Fibroblast of lung (primary cell): ENCODE measurements at regions not wholly inside any gene's neighbourhood (a gene's known extent, or its start where the extent isn't known, plus 50 kb on each side); places are given as distances from the start of the nearest gene placed in this dataset.
"Not testable (repeated sequence)": the region's sequence is repeated elsewhere in the genome, so short reads cannot be mapped to it uniquely, and the experiment has no call there.

Experiments
- DNase-seq, 2 donors: peaks; one replicate each; pipeline versions ENCODE4 v3.0.0 to v3.0.0-alpha.2; 2010; ENCODE audit warnings: low read depth in 2 of 2
- H2AFZ ChIP-seq: 2 replicates; pipeline ENCODE4 v1.5.1; 2012; ENCODE audit warnings: low read length, control low read depth, inconsistent platforms
- H3K27ac ChIP-seq: 2 replicates; pipeline ENCODE4 v1.5.1; 2011; ENCODE audit warnings: low read length, control low read depth; ENCODE audit not compliant: insufficient read depth
- H3K27me3 ChIP-seq: 2 replicates; pipeline ENCODE4 v1.5.1; 2011; ENCODE audit warnings: mild to moderate bottlenecking, low read length; ENCODE audit not compliant: control insufficient read depth, insufficient read depth
- H3K36me3 ChIP-seq: 2 replicates; pipeline ENCODE4 v1.5.1; 2011; ENCODE audit warnings: low read length; ENCODE audit not compliant: control insufficient read depth, insufficient read depth
- H3K4me1 ChIP-seq: 2 replicates; pipeline ENCODE4 v1.5.1; 2011; ENCODE audit warnings: low read length; ENCODE audit not compliant: control insufficient read depth, insufficient read depth; ENCODE audit errors: extremely low read depth
- H3K4me2 ChIP-seq: 2 replicates; pipeline ENCODE4 v1.5.1; 2011; ENCODE audit warnings: low read length, control low read depth; ENCODE audit not compliant: insufficient read depth; ENCODE audit errors: extremely low read depth
- H3K4me3 ChIP-seq, 4 experiments: fragments of 200-600 bp in 1 of 4; sonication (generic) in 1 of 4; replicated peaks in 1 of 4; 2 replicates each; pipeline ENCODE4 v1.5.1; 2011 to 2016; ENCODE audit warnings: low read length in 4 of 4, low read depth in 3 of 4, mild to moderate bottlenecking in 3 of 4, control low read depth in 2 of 4, inconsistent platforms in 1 of 4, mixed read lengths in 1 of 4; ENCODE audit not compliant: insufficient read depth in 1 of 4; ENCODE audit errors: control extremely low read depth in 1 of 4
- H3K79me2 ChIP-seq: 2 replicates; pipeline ENCODE4 v1.5.1; 2012; ENCODE audit warnings: mild to moderate bottlenecking, low read length, inconsistent platforms; ENCODE audit not compliant: control insufficient read depth, insufficient read depth
- H3K9ac ChIP-seq: 2 replicates; pipeline ENCODE4 v1.5.1; 2011; ENCODE audit warnings: mild to moderate bottlenecking, low read length, control low read depth; ENCODE audit not compliant: insufficient read depth
- H3K9me3 ChIP-seq: 2 replicates; pipeline ENCODE4 v1.5.1; 2012; ENCODE audit warnings: low read depth, low read length; ENCODE audit not compliant: control insufficient read depth, insufficient read depth
- H4K20me1 ChIP-seq: 2 replicates; pipeline ENCODE4 v1.5.1; 2011; ENCODE audit warnings: low read length; ENCODE audit not compliant: control insufficient read depth, insufficient read depth; ENCODE audit errors: extremely low read depth
- CTCF ChIP-seq, 2 donors: IDR thresholded peaks in 1 of 2; conservative IDR thresholded peaks in 1 of 2; 1 replicate in 1 of 2; 2 replicates in 1 of 2; pipeline ENCODE4 v1.5.1; 2011 to 2012; ENCODE audit warnings: low read length in 2 of 2, control low read depth in 1 of 2, inconsistent platforms in 1 of 2, low read depth in 1 of 2, mild to moderate bottlenecking in 1 of 2
- EZH2 ChIP-seq: IDR thresholded peaks from 2 replicates; pipeline ENCODE4 v1.5.1; 2012; ENCODE audit warnings: low read length, control low read depth, mild to moderate bottlenecking; ENCODE audit errors: missing control alignments

- Histone ChIP-seq H3K9ac (no peak overlapping the region), H3K4me1 (no peaks in the 10 kb centered on the region), H2AFZ (no peak overlapping the region), H3K27ac (no peak overlapping the region), H3K4me2 (no peak overlapping the region), H3K36me3 (no peaks in the 10 kb centered on the region), H3K27me3 (no peaks in the 10 kb centered on the region), H3K9me3 (no peaks in the 10 kb centered on the region), H4K20me1 (no peaks in the 10 kb centered on the region), H3K79me2 (no peaks in the 10 kb centered on the region), H3K4me3 (no peak overlapping the region)
- DNase-seq, result no peak
- TF ChIP-seq CTCF (conservative IDR thresholded peaks at IDR 0.05 in 1 of 2, IDR thresholded peaks at IDR 0.05 in 1 of 2; ENCODE audit: low read depth in 1 of 2, low read length in 2 of 2) (no peak), EZH2 (no peak)
These were observed 352.7 kb upstream of the DIPK2B start for GRCh38 chrX:45553417-45553816.

- not testable (repeated sequence) for H3K4me3 ChIP-seq, H4K20me1 ChIP-seq, DNase-seq, H2AFZ ChIP-seq, H3K9ac ChIP-seq, H3K27me3 ChIP-seq, H3K4me1 ChIP-seq, H3K9me3 ChIP-seq, H3K79me2 ChIP-seq, H3K4me2 ChIP-seq, H3K36me3 ChIP-seq, H3K27ac ChIP-seq
These were observed 346.0 kb upstream of the DIPK2B start for GRCh38 chrX:45546697-45547096.

GRCh38 chrX:45540181-45540580, 339.5 kb upstream of the DIPK2B start:
- Histone ChIP-seq H3K27me3 (no peaks in the 10 kb centered on the region), H2AFZ (no peak overlapping the region), H3K36me3 (no peaks in the 10 kb centered on the region), H3K9ac (no peak overlapping the region), H3K79me2 (no peaks in the 10 kb centered on the region), H3K4me2 (no peak overlapping the region), H4K20me1 (no peaks in the 10 kb centered on the region), H3K9me3 (no peaks in the 10 kb centered on the region), H3K4me1 (no peaks in the 10 kb centered on the region), H3K27ac (no peak overlapping the region), H3K4me3 (no peak overlapping the region)
- no peak for TF ChIP-seq CTCF (conservative IDR thresholded peaks at IDR 0.05 in 1 of 2, IDR thresholded peaks at IDR 0.05 in 1 of 2; ENCODE audit: low read depth in 1 of 2, low read length in 2 of 2)
- no peak for TF ChIP-seq EZH2
- peak; percentile 20 to 50 for DNase-seq

- Histone ChIP-seq H3K4me3 (no peak overlapping the region), H3K9ac (no peak overlapping the region), H3K9me3 (no peaks in the 10 kb centered on the region), H3K79me2 (no peaks in the 10 kb centered on the region), H3K4me1 (no peaks in the 10 kb centered on the region), H3K27ac (no peak overlapping the region), H2AFZ (no peak overlapping the region), H4K20me1 (no peaks in the 10 kb centered on the region), H3K4me2 (no peak overlapping the region), H3K27me3 (no peaks in the 10 kb centered on the region), H3K36me3 (no peaks in the 10 kb centered on the region)
- no peak for TF ChIP-seq CTCF (conservative IDR thresholded peaks at IDR 0.05 in 1 of 2, IDR thresholded peaks at IDR 0.05 in 1 of 2; ENCODE audit: low read depth in 1 of 2, low read length in 2 of 2)
- TF ChIP-seq EZH2, result no peak
- no peak for DNase-seq
These were observed 337.3 kb upstream of the DIPK2B start for GRCh38 chrX:45537936-45538335.
